Forelimb muscle (tissue), 1 donor: ENCODE measurements at regions not wholly inside any gene's neighbourhood (a gene's known extent, or its start where the extent isn't known, plus 50 kb on each side); places are given as distances from the start of the nearest gene placed in this dataset.

Experiments
- DNase-seq: peaks from one replicate; pipeline ENCODE4 v3.0.0-alpha.2; 2013; ENCODE audit warnings: low read depth

DNA sequence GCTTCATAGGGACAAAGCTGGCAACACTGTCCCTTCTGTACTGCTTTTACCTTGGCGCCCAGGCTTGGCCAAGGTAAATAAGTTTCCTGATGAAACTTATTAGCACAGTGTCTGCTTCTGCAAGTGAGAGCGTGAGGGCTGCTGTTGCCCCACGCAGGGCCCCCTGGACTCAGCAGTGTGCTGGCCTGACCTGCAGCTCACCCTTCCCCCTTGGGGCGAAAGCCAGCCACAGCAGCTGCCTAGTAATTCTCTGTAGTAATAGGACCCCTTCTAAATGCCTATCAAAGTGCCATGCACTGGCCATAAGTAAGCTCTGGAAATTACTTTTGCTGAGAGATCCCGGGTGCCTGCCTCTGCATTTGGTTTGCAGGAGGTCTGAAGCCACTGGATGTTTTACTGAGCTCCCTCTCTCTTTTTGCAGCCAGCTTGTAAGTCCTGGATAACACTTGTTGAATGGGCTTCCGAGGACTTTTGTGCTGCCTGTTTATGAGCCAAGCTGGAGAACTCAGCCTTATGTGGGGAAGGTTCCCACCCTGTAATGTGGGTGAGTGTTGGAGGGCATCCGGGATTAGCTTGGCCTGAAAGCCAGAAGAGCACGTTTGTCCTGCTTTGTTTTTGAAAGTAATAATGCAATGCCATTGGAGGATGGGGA is 293.9 kb downstream of the C7orf25 start:
- no peak for DNase-seq

- DNase-seq, result no peak
Measured at GRCh38 chr7:42617071-42617765, 294.7 kb downstream of the C7orf25 start.

- DNase-seq, result no peak
Measured at GRCh38 chr7:42614636-42615035, 297.2 kb downstream of the C7orf25 start.

GRCh38 chr7:42611961-42612360 is 299.9 kb downstream of the C7orf25 start:
- no peak for DNase-seq

GRCh38 chr7:42611289-42611928 is 300.5 kb downstream of the C7orf25 start:
- no peak for DNase-seq

GRCh38 chr7:42606193-42606905 is 305.5 kb downstream of the C7orf25 start:
- DNase-seq, result no peak

DNA sequence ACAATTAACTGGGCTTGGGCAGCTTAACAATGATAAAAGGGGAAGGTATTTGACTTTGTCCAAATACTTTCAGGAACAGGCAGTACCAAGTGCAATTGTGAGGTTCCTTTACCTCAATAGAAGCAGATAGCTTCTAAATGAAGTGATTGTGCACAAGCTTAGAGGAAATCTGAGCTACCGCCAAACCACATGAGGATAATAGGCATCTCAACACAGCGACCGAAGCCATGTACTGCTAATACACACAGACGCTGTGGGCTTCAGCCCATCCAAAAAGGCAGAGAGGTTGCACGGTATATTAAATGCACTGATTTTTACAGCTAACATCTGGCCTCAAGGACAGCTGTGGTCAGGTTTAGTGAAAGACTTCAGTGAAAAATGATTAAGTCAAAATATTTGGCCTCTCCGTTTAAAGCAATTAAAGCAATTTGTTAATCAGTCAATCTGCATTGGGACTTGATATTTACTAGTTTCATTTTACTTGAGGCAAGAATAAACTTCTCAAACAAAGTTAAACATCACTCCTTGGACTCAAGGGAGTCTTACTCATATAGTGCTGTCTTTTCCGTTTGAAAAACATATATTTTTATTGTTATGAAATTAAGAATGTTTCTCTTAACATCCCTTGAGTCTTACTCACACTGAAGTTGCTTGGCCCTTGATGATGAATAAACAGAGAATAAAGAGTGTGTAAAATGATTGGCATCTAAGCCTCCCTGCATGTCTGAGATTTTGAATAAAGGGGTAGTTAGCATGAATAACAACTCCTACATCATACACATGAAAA is 306.3 kb downstream of the C7orf25 start:
- DNase-seq, result no peak

DNA sequence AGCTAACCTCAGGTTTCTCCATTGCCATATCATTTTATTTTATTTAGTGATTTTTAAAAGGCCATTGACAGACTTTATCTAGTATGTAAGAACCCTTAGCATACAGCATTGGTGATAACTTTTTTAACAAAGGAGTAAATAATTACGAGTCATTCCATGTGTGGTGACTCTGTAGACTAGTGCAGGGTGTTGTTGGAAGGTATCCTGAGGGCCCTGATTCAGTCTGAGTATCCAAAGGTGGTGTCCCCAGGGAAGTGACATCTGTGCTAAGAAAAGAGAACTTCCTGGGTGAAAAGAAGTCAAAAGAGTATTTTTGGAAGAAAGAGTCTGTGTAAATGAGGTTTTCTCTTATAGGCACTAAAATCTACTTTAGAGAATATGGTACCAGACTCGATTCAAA is 308.4 kb downstream of the C7orf25 start:
- no peak for DNase-seq

- no peak for DNase-seq
Measured at GRCh38 chr7:42597300-42597699, 314.6 kb downstream of the C7orf25 start.

GRCh38 chr7:42596737-42597136 is 315.1 kb downstream of the C7orf25 start:
- no peak for DNase-seq

DNA sequence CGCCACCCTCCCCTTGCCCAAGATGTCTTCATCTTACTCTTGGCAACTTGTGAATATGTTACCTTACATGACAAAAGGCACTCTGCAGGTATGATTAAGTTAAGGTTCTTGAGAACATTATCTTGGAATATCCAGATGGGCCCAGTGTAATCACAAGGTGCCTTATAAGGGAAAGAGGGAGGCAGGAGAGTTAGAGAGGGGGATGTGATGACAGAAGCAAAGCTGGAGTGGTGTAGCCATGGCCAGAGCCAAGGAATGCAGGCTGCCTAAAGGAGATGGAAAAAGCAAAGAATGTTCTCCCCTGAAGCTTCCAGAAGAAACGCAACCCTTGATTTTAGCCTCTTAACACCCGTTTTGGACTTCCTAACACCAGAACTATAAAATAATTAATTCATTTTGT is 318.0 kb downstream of the C7orf25 start:
- no peak for DNase-seq

DNA sequence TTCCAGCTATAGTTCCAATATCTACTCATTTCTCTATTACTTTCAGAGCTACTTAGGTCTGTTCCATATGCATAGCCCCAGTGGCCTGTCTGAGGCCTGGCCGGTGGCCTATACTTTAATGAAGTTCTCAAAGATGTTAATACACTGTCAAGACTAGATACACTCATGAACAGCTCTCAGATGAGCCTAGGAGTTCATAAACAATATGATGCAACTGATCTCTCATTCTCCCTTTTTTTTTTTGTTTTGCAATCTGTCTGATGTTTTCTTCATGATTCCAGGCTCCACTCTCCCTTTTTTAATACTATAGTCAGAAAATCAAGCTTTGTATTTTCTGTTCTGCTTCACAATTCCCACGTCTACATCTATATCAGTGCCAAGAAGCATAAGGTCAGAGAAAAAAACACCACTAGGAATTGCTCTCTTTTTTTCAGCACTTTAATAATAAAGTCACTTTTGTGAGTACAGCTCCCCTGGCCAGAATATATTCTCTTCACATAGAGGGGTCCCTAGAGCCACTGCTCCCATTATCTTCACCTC is 321.0 kb downstream of the C7orf25 start:
- no peak for DNase-seq

GRCh38 chr7:42588876-42589275 is 323.0 kb downstream of the C7orf25 start:
- DNase-seq, result no peak

- DNase-seq, result no peak
Measured at GRCh38 chr7:42587806-42588205, 324.1 kb downstream of the C7orf25 start.

DNA sequence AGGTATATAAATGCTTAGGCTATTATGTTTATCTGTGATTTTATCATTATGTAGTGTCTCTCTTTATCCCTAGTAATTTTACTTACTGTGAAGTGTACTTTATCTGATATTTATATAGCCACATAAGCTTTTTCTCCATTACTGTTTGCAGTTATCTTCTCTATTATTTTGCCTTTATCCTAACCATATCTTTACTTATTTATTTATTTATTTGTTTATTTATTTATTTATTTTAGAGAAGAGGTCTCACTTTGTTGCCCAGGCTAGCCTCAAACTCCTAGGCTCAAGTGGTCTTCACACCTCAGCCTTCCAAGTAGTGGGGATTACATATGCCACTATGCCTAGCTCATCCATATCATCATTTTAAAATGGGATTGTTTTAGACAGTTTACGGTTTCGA is 331.8 kb downstream of the C7orf25 start:
- DNase-seq, result no peak

DNA sequence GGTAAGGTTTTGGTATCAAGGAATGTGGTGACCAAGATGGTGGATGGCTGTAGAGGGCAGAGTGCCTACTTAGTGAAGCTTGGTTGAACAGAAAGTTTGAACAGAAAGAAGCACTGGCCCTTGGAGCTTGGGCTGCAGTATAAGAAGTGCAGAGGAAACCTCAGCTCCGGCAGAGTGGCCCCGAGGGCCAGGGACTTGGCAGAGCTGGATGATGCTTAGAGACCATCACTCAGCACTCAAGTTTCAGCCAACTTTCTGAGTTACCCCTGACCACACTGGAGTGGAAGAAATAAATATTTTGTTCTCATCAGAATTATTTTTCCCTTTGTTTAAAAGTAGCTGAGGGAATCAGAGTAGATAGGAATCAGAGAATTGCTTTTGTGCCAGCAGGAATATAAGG is 336.7 kb downstream of the C7orf25 start:
- no peak for DNase-seq

- no peak for DNase-seq
Measured at GRCh38 chr7:42574685-42575084, 337.2 kb downstream of the C7orf25 start.

DNA sequence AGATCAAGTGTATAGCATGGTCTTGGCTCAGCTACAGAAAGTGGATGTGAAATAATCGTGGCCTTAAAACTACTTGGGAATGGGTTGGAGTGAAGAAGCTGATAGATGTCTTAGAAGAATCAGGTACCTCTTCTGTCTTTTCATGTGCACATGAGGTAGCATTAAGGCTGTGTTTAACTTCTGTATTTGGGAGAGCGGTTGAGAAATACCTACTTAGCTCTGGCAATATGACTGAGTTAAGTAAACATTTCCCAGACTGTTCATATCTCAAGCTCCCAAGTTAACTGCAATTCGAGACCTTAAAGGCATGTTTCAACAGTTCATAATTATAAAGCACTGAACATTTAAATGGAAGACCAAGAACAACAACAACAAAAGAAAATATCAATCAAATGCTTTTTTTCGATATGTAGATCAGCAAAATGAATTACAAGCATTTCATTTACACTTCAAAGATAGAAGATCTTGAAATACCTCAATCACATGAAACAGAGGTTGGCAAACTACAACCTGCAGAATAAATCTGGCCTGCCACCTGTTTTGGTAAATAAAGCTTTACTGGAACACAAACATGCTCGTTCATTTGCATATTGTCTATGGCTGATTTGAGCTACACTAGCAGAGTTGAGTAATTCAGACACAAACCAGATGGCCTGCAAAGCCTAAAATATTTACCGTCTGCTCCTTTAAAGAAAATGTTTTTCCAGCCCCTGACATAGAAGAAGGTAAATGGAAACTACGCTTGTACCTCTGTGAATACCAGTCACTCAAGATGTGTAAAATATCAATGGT is 337.1 kb upstream of the GLI3 start:
- DNase-seq, result no peak

DNA sequence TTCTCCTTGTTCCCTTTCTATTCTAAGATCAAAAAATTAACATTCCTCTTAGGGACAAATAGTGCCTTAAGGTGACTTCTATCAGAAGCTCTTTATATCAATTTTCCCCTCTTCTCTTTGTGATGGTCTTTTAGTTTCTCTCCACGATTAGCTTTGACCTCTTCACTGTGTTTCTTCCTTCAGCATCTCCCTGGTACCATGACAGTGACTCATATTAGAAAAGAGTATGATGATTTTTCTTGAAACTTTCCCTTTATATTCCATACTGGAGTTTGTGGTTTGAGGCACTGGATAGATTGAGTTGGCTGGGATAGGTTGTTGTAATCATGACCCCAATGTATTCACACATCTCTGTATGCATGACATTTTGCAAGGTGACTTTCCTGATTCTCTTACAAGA is 335.6 kb upstream of the GLI3 start:
- DNase-seq, result no peak

DNA sequence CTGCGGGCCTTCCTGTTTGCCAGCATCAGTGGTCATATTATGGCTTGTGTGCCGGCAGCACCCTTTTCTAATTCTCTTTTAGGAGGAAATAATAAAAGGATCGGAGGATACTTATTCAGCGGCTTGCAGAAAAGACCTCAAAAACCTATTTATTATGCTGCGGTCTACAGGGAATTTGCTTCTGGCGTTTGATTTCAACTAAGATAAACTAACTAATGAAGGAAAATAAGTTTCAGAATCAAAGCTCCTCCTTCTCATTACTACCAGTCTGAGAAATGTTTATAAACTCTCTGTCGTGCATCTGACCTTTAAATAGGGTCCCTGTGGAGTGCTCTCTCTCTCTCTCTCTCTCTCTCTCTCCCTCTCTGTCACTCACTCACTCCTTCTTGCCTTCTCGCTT is 335.0 kb upstream of the GLI3 start:
- no peak for DNase-seq

DNA sequence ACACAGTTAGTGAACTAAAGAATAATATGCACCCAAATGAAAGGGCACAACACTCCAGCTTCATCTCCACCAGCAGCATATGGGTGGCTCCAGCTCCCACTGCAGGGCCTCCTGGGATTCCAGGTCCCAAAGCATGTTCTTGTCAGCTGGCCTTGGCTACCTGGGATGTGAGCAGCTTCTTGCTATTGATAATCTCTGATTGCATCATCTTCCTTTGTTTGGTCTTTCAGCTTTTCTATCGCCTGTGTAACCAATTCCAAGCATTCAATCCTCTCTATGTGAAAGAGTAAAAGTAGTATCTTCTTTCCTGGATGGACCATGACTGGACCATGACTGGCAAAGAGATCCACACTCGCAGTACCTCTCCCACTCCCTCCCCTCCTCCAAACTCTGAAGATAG is 333.9 kb upstream of the GLI3 start:
- DNase-seq, result no peak
